H9 (cell line): ENCODE measurements at regions not wholly inside any gene's neighbourhood (a gene's known extent, or its start where the extent isn't known, plus 50 kb on each side); places are given as distances from the start of the nearest gene placed in this dataset.

Experiments used
- DNase-seq: peaks from one replicate; pipeline ENCODE4 v3.0.0-alpha.2; 2017
- H2AFZ ChIP-seq: one replicate; pipeline ENCODE4 v1.6.1; 2013; ENCODE audit warnings: mild to moderate bottlenecking, low read length, control low read depth, moderate library complexity
- H2AK5ac ChIP-seq: 2 replicates; pipeline ENCODE4 v1.6.1; 2013; ENCODE audit warnings: low read length, control low read depth, mixed read lengths; ENCODE audit not compliant: insufficient read length
- H2BK120ac ChIP-seq: one replicate; pipeline ENCODE4 v1.6.1; 2013; ENCODE audit warnings: low read depth, mild to moderate bottlenecking, low read length, control low read depth, inconsistent platforms; ENCODE audit not compliant: poor library complexity, severe bottlenecking
- H2BK12ac ChIP-seq: 2 replicates; pipeline ENCODE4 v1.6.1; 2013; ENCODE audit warnings: low read length, control low read depth, mixed read lengths, low read depth; ENCODE audit not compliant: insufficient read length
- H2BK15ac ChIP-seq: 2 replicates; pipeline ENCODE4 v1.6.1; 2013; ENCODE audit warnings: low read depth, low read length, control low read depth
- H2BK20ac ChIP-seq: one replicate; pipeline ENCODE4 v1.6.1; 2013; ENCODE audit warnings: low read depth, mild to moderate bottlenecking, low read length, control low read depth, inconsistent platforms; ENCODE audit not compliant: poor library complexity, severe bottlenecking
- H2BK5ac ChIP-seq: 2 replicates; pipeline ENCODE4 v1.6.1; 2013; ENCODE audit warnings: low read length, control low read depth, mixed read lengths; ENCODE audit not compliant: insufficient read length
- H3K14ac ChIP-seq: 2 replicates; pipeline ENCODE4 v1.6.1; 2013; ENCODE audit warnings: low read length, control low read depth; ENCODE audit not compliant: insufficient read depth
- H3K18ac ChIP-seq: 2 replicates; pipeline ENCODE4 v1.6.1; 2013; ENCODE audit warnings: low read depth, mild to moderate bottlenecking, mixed read lengths, low read length, control low read depth; ENCODE audit not compliant: insufficient read length
- H3K23ac ChIP-seq: 2 replicates; pipeline ENCODE4 v1.6.1; 2013; ENCODE audit warnings: low read length, control low read depth, mixed read lengths, low read depth; ENCODE audit not compliant: insufficient read length
- H3K23me2 ChIP-seq: 2 replicates; pipeline ENCODE4 v1.6.1; 2013; ENCODE audit warnings: low read depth, mild to moderate bottlenecking, mixed read lengths, low read length, control low read depth; ENCODE audit not compliant: insufficient read length, poor library complexity, severe bottlenecking
- H3K27ac ChIP-seq: 2 replicates; pipeline ENCODE4 v1.5.1; 2013; ENCODE audit warnings: low read length, control low read depth, mixed read lengths, low read depth; ENCODE audit not compliant: insufficient read length
- H3K27me3 ChIP-seq: 2 replicates; pipeline ENCODE4 v1.6.1; 2013; ENCODE audit warnings: low read length, control low read depth, inconsistent platforms; ENCODE audit not compliant: insufficient read depth
- H3K4ac ChIP-seq: 2 replicates; pipeline ENCODE4 v1.6.1; 2013; ENCODE audit warnings: low read depth, mild to moderate bottlenecking, control low read depth, inconsistent platforms, low read length, moderate library complexity
- H3K4me1 ChIP-seq: 2 replicates; pipeline ENCODE4 v1.6.1; 2013; ENCODE audit warnings: low read length, control low read depth, inconsistent platforms; ENCODE audit not compliant: insufficient read depth
- H3K4me2 ChIP-seq: 2 replicates; pipeline ENCODE4 v1.6.1; 2013; ENCODE audit warnings: low read length, control low read depth, mixed read lengths; ENCODE audit not compliant: insufficient read length, insufficient read depth
- H3K56ac ChIP-seq: 2 replicates; pipeline ENCODE4 v1.6.1; 2013; ENCODE audit warnings: low read depth, mild to moderate bottlenecking, mixed read lengths, low read length, control low read depth; ENCODE audit not compliant: insufficient read length
- H3K79me1 ChIP-seq: 2 replicates; pipeline ENCODE4 v1.6.1; 2013; ENCODE audit warnings: low read depth, mild to moderate bottlenecking, moderate library complexity, low read length, control low read depth, inconsistent platforms; ENCODE audit not compliant: insufficient read depth, poor library complexity, severe bottlenecking
- H3K79me2 ChIP-seq: 2 replicates; pipeline ENCODE4 v1.6.1; 2013; ENCODE audit warnings: low read length, control low read depth, inconsistent platforms; ENCODE audit not compliant: insufficient read depth
- H3K9ac ChIP-seq: 2 replicates; pipeline ENCODE4 v1.6.1; 2013; ENCODE audit warnings: low read length, control low read depth, mixed read lengths; ENCODE audit not compliant: insufficient read length; ENCODE audit errors: extremely low read depth
- H3K9me3 ChIP-seq: one replicate; pipeline ENCODE4 v1.6.1; 2013; ENCODE audit warnings: low read depth, low read length, inconsistent platforms; ENCODE audit not compliant: control insufficient read depth
- H3T11ph ChIP-seq: one replicate; pipeline ENCODE4 v1.6.1; 2013; ENCODE audit warnings: mild to moderate bottlenecking, low read length, control low read depth, inconsistent platforms
- H4K20me1 ChIP-seq: one replicate; pipeline ENCODE4 v1.6.1; 2013; ENCODE audit not compliant: control insufficient read depth, insufficient read length, insufficient read depth
- H4K5ac ChIP-seq: 2 replicates; pipeline ENCODE4 v1.6.1; 2013; ENCODE audit warnings: low read depth, mild to moderate bottlenecking, mixed read lengths, low read length, control low read depth; ENCODE audit not compliant: insufficient read length
- H4K8ac ChIP-seq: replicated peaks from 2 replicates; pipeline ENCODE4 v1.6.1; 2013; ENCODE audit warnings: low read length, control low read depth, mixed read lengths, low read depth; ENCODE audit not compliant: insufficient read length
- H4K91ac ChIP-seq: 2 replicates; pipeline ENCODE4 v1.6.1; 2013; ENCODE audit warnings: low read depth, mild to moderate bottlenecking, moderate library complexity, mixed read lengths, low read length, control low read depth; ENCODE audit not compliant: insufficient read length
- H3K27ac Mint-ChIP-seq, 3 experiments: 2 replicates in 2 of 3; 3 replicates in 1 of 3; pipeline ENCODE4 v1.8.0; 2020 to 2021; ENCODE audit warnings: mixed read lengths in 3 of 3, mild to moderate bottlenecking in 1 of 3, moderate library complexity in 1 of 3
- H3K27me3 Mint-ChIP-seq: 2 replicates; pipeline ENCODE4 v1.8.0; 2021; ENCODE audit warnings: low read depth, mild to moderate bottlenecking, moderate library complexity, mixed read lengths
- H3K36me3 Mint-ChIP-seq, 3 experiments: 2 replicates in 2 of 3; 3 replicates in 1 of 3; pipeline ENCODE4 v1.8.0; 2020 to 2021; ENCODE audit warnings: low read depth in 3 of 3, mixed read lengths in 3 of 3; ENCODE audit not compliant: insufficient read depth in 1 of 3
- H3K4me1 Mint-ChIP-seq, 2 experiments: 2 replicates each; pipeline ENCODE4 v1.8.0; 2020; ENCODE audit warnings: mixed read lengths in 2 of 2
- H3K4me3 Mint-ChIP-seq, 2 experiments: 2 replicates in 1 of 2; 3 replicates in 1 of 2; pipeline ENCODE4 v1.8.0; 2020 to 2021; ENCODE audit warnings: mild to moderate bottlenecking in 2 of 2, mixed read lengths in 2 of 2, moderate library complexity in 1 of 2
- H3K9me3 Mint-ChIP-seq, 2 experiments: 2 replicates in 1 of 2; 3 replicates in 1 of 2; pipeline ENCODE4 v1.8.0; 2020; ENCODE audit warnings: mild to moderate bottlenecking in 2 of 2, mixed read lengths in 2 of 2, moderate library complexity in 1 of 2
- WGBS: extraction: QIAGEN DNeasy Blood & Tissue Kit; methylation state at CpG from one replicate; pipeline ENCODE4 v1.1.7; 2013; ENCODE audit warnings: missing lambda C conversion rate, low lambda C conversion rate, mixed read lengths; ENCODE audit not compliant: insufficient read length; ENCODE audit errors: extremely low coverage; 5-methylcytosine and 5-hydroxymethylcytosine counted together
- TF ChIP-seq, protein P1 (sequence below): fragments of 200-600 bp; sonication (generic); conservative IDR thresholded peaks from 3 replicates; pipeline ENCODE4 v1.8.0; 2021; ENCODE audit warnings: antibody characterized with exemption, mild to moderate bottlenecking

DNA sequence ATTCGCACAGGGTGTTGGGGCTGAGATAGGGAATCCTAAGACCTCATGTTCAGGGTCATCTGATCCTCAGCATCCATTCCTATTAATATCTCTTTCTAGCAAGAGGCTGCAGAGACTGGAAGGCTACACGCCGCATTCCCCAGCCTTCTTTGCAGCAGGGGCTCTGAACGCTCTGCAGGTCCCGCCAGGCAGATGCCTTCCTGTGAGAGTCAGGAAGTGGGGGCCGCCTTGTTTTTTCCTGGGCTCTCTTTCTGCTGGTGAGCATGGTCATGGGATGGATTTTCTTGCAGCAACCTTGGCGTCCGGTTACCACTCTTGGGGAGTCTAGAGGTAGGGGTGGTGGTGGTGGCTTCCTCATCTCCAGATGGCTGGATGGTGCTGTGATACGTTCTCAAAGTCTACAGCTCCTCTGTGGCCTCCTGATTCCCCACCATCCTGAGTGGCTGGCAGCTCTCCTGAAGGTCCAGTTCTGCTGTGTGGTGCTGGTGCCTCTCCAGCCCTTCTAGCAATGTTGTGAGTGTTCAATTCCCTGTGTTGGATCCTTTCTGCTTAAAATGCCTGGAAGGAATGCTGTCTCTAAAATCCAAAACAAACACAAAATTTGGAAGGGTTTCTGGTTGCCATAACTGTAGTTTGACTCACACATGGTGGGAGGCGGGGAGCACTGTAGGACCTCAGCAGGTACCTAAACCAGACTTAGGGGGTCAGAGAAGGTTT is 111.9 kb downstream of the CEBPB start:
- no peak overlapping the region for H4K8ac ChIP-seq
- H4K91ac ChIP-seq: no peak overlapping the region
- no peaks in the 10 kb centered on the region for H3K23me2 ChIP-seq
- no peak for DNase-seq
- H2BK20ac ChIP-seq: no peak overlapping the region
- no peak overlapping the region for H3K27ac ChIP-seq
- no peak overlapping the region for H2BK120ac ChIP-seq
- H2AFZ ChIP-seq: no peak overlapping the region
- no peaks in the 10 kb centered on the region for H3K27me3 ChIP-seq
- peaks cover 5% of the 10 kb centered on the region for H3K4me1 ChIP-seq
- no peak overlapping the region for H2AK5ac ChIP-seq
- H3K14ac ChIP-seq: no peak overlapping the region
- no peak overlapping the region for H4K5ac ChIP-seq
- no peaks in the 10 kb centered on the region for H4K20me1 ChIP-seq
- H3K9ac ChIP-seq: no peak overlapping the region
- H3K4me2 ChIP-seq: no peak overlapping the region
- no peak overlapping the region for H3K18ac ChIP-seq
- H3T11ph ChIP-seq: no peak overlapping the region
- WGBS: no CpG with 5 or more reads among the region's 10 CpGs
- H3K79me2 ChIP-seq: no peaks in the 10 kb centered on the region
- Mint-ChIP-seq H3K27me3 (peaks cover 2% of the 10 kb centered on the region; the same call in 1 of the 2 replicates), H3K36me3 (no peaks in the 10 kb centered on the region), H3K4me1 (peaks cover 18% of the 10 kb centered on the region in 2 experiments), H3K4me3 (no peak overlapping the region), H3K27ac (no peak overlapping the region), H3K9me3 (no peaks in the 10 kb centered on the region)
- H2BK15ac ChIP-seq: no peak overlapping the region
- H3K79me1 ChIP-seq: no peaks in the 10 kb centered on the region
- no peaks in the 10 kb centered on the region for H3K9me3 ChIP-seq
- no peak overlapping the region for H2BK5ac ChIP-seq
- H2BK12ac ChIP-seq: no peak overlapping the region
- no peak overlapping the region for H3K23ac ChIP-seq
- no peak overlapping the region for H3K4ac ChIP-seq
- TF ChIP-seq, protein P1, sequence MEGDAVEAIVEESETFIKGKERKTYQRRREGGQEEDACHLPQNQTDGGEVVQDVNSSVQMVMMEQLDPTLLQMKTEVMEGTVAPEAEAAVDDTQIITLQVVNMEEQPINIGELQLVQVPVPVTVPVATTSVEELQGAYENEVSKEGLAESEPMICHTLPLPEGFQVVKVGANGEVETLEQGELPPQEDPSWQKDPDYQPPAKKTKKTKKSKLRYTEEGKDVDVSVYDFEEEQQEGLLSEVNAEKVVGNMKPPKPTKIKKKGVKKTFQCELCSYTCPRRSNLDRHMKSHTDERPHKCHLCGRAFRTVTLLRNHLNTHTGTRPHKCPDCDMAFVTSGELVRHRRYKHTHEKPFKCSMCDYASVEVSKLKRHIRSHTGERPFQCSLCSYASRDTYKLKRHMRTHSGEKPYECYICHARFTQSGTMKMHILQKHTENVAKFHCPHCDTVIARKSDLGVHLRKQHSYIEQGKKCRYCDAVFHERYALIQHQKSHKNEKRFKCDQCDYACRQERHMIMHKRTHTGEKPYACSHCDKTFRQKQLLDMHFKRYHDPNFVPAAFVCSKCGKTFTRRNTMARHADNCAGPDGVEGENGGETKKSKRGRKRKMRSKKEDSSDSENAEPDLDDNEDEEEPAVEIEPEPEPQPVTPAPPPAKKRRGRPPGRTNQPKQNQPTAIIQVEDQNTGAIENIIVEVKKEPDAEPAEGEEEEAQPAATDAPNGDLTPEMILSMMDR: no peak
- no peak overlapping the region for H3K56ac ChIP-seq
